GM21360 (cell line): ENCODE measurements at regions not wholly inside any gene's neighbourhood (a gene's known extent, or its start where the extent isn't known, plus 50 kb on each side); places are given as distances from the start of the nearest gene placed in this dataset.
A peak's percentile ranks its signal among the peaks of the same experiment; 100 is the strongest.

Experiments used
- ATAC-seq: cut with Tn5 transposase; IDR thresholded peaks from one replicate; pipeline ENCODE4 v1.9.1; 2021; ENCODE audit warnings: mild to moderate bottlenecking, moderate library complexity; ENCODE audit not compliant: unreplicated experiment

GRCh38 chr18:27652480-27653121 is 467.5 kb upstream of the CHST9 start:
- ATAC-seq: no peak

GRCh38 chr18:27649621-27650020 is 464.5 kb upstream of the CHST9 start:
- no peak for ATAC-seq

GRCh38 chr18:27645929-27646328 is 460.8 kb upstream of the CHST9 start:
- no peak for ATAC-seq

GRCh38 chr18:27636576-27637085 is 451.5 kb upstream of the CHST9 start:
- ATAC-seq: no peak

GRCh38 chr18:27632706-27633105 is 447.6 kb upstream of the CHST9 start:
- ATAC-seq: no peak

GRCh38 chr18:27627927-27628326 is 442.8 kb upstream of the CHST9 start:
- no peak for ATAC-seq

- no peak for ATAC-seq
Measured at GRCh38 chr18:27621236-27621890, 436.3 kb upstream of the CHST9 start.

- no peak for ATAC-seq
Measured at GRCh38 chr18:27619906-27620305, 434.8 kb upstream of the CHST9 start.

- no peak for ATAC-seq
Measured at GRCh38 chr18:27619090-27619772, 434.1 kb upstream of the CHST9 start.

- ATAC-seq: no peak
Measured at GRCh38 chr18:27616324-27616723, 431.2 kb upstream of the CHST9 start.

- no peak for ATAC-seq
Measured at GRCh38 chr18:27614951-27615844, 430.1 kb upstream of the CHST9 start.

GRCh38 chr18:27609221-27609620 is 424.1 kb upstream of the CHST9 start:
- no peak for ATAC-seq

GRCh38 chr18:27608742-27609141 is 423.6 kb upstream of the CHST9 start:
- ATAC-seq: no peak

- no peak for ATAC-seq
Measured at GRCh38 chr18:27608174-27608573, 423.1 kb upstream of the CHST9 start.

GRCh38 chr18:27606741-27607140 is 421.6 kb upstream of the CHST9 start:
- ATAC-seq: no peak

GRCh38 chr18:27605107-27605834 is 420.2 kb upstream of the CHST9 start:
- ATAC-seq: peak; percentile 75

- ATAC-seq: no peak
Measured at GRCh38 chr18:27604583-27604982, 419.5 kb upstream of the CHST9 start.

- no peak for ATAC-seq
Measured at GRCh38 chr18:27602092-27602491, 417.0 kb upstream of the CHST9 start.

GRCh38 chr18:27600245-27600644 is 415.1 kb upstream of the CHST9 start:
- ATAC-seq: no peak

GRCh38 chr18:27599202-27599829 is 414.2 kb upstream of the CHST9 start:
- peak; percentile 71 for ATAC-seq
